ENCODE measurements at regions not wholly inside any gene's neighbourhood (a gene's known extent, or its start where the extent isn't known, plus 50 kb on each side); places are given as distances from the start of the nearest gene placed in this dataset.

GRCh38 chr2:200749631-200750322 is 61.9 kb upstream of the BZW1 start:
- ATAC-seq, result no peak
- no TSS peak for BruUV-seq (replicated peaks)
- Histone ChIP-seq H3K27me3 (ENCODE audit: control insufficient read depth, insufficient read depth, low read length) (no peaks in the 10 kb centered on the region), H3K4me1 (ENCODE audit: control insufficient read depth, insufficient read depth, low read length) (no peaks in the 10 kb centered on the region), H3K4me3 (ENCODE audit: low read depth in 2 of 2, low read length in 2 of 2) (no peak overlapping the region), H3K9me3 (ENCODE audit: control insufficient read depth, insufficient read depth, low read depth, low read length) (no peaks in the 10 kb centered on the region), H3K27ac (ENCODE audit: low read length) (no peak overlapping the region), H3K36me3 (ENCODE audit: control insufficient read depth, insufficient read depth, low read length) (no peaks in the 10 kb centered on the region)
- TF ChIP-seq TCF7L2 (IDR thresholded peaks at IDR 0.05; ENCODE audit: low read depth, low read length) (no peak), SIN3A (IDR thresholded peaks at IDR 0.05; ENCODE audit: borderline replicate concordance, insufficient read depth, low read depth, low read length) (no peak), POLR2AphosphoS5 (IDR thresholded peaks at IDR 0.05; ENCODE audit: low read depth, low read length) (no peak)
- TF ChIP-seq, protein P1, sequence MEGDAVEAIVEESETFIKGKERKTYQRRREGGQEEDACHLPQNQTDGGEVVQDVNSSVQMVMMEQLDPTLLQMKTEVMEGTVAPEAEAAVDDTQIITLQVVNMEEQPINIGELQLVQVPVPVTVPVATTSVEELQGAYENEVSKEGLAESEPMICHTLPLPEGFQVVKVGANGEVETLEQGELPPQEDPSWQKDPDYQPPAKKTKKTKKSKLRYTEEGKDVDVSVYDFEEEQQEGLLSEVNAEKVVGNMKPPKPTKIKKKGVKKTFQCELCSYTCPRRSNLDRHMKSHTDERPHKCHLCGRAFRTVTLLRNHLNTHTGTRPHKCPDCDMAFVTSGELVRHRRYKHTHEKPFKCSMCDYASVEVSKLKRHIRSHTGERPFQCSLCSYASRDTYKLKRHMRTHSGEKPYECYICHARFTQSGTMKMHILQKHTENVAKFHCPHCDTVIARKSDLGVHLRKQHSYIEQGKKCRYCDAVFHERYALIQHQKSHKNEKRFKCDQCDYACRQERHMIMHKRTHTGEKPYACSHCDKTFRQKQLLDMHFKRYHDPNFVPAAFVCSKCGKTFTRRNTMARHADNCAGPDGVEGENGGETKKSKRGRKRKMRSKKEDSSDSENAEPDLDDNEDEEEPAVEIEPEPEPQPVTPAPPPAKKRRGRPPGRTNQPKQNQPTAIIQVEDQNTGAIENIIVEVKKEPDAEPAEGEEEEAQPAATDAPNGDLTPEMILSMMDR (IDR thresholded peaks at IDR 0.05), result no peak
- TF ChIP-seq, protein P2, sequence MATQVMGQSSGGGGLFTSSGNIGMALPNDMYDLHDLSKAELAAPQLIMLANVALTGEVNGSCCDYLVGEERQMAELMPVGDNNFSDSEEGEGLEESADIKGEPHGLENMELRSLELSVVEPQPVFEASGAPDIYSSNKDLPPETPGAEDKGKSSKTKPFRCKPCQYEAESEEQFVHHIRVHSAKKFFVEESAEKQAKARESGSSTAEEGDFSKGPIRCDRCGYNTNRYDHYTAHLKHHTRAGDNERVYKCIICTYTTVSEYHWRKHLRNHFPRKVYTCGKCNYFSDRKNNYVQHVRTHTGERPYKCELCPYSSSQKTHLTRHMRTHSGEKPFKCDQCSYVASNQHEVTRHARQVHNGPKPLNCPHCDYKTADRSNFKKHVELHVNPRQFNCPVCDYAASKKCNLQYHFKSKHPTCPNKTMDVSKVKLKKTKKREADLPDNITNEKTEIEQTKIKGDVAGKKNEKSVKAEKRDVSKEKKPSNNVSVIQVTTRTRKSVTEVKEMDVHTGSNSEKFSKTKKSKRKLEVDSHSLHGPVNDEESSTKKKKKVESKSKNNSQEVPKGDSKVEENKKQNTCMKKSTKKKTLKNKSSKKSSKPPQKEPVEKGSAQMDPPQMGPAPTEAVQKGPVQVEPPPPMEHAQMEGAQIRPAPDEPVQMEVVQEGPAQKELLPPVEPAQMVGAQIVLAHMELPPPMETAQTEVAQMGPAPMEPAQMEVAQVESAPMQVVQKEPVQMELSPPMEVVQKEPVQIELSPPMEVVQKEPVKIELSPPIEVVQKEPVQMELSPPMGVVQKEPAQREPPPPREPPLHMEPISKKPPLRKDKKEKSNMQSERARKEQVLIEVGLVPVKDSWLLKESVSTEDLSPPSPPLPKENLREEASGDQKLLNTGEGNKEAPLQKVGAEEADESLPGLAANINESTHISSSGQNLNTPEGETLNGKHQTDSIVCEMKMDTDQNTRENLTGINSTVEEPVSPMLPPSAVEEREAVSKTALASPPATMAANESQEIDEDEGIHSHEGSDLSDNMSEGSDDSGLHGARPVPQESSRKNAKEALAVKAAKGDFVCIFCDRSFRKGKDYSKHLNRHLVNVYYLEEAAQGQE (IDR thresholded peaks at IDR 0.05; ENCODE audit: insufficient read depth in 1 of 2, low read depth in 2 of 2, low read length in 1 of 2), result no peak
- ChIA-PET CTCF (no interaction called here), POLR2A (interaction anchor here (0.6 kb wide), 1 partner anchor 649 kb away, joined by 4 read pairs; no protein-coding TSS in a partner anchor)
- intact Hi-C loops (cut with micrococcal nuclease; ENCODE audit: unreplicated experiment) (no loop called here), in situ Hi-C loops (cut with HindIII; ENCODE audit: low pct_unique_long_range_greater_than_20kb, low sequenced_read_pairs) (no loop called here)
- DNase-seq (ENCODE audit: low read depth, low spot score), result no peak

DNA sequence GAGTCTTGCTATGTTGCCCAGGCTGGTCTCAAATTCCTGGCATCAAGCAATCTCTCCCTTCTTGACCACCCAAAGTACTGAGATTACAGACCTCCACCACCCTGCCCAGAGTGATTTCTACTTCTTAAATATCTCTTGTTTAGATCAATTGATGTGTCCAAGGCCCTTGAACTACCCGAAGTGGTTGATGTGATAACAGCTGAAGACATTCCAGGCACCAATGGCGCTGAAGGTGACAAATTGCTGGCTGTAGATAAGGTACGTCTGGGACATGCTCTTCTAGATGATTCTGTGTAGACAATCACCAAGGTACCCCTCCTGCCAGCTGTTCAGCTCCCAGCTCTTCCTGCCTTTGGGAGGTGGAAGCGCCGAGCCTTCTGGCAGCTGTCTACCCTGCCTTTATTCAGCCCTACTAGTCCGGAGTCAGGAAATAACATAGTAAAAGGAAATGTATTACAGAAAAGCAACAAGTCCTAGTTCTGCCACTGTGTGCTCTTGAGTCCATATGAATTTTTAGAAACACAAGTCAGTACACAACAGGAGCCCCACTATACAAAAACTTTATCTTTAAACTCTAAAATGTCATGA is 61.3 kb upstream of the BZW1 start:
- Histone ChIP-seq H3K4me1 (ENCODE audit: control insufficient read depth, insufficient read depth, low read length) (no peaks in the 10 kb centered on the region), H3K9me3 (ENCODE audit: control insufficient read depth, insufficient read depth, low read depth, low read length) (no peaks in the 10 kb centered on the region), H3K27me3 (ENCODE audit: control insufficient read depth, insufficient read depth, low read length) (no peaks in the 10 kb centered on the region), H3K27ac (ENCODE audit: low read length) (no peak overlapping the region), H3K4me3 (ENCODE audit: low read depth in 2 of 2, low read length in 2 of 2) (no peak overlapping the region), H3K36me3 (ENCODE audit: control insufficient read depth, insufficient read depth, low read length) (no peaks in the 10 kb centered on the region)
- intact Hi-C loops (cut with micrococcal nuclease; ENCODE audit: unreplicated experiment) (no loop called here), in situ Hi-C loops (cut with HindIII; ENCODE audit: low pct_unique_long_range_greater_than_20kb, low sequenced_read_pairs) (no loop called here)
- TF ChIP-seq TCF7L2 (IDR thresholded peaks at IDR 0.05; ENCODE audit: low read depth, low read length), result no peak
- BruUV-seq (replicated peaks), result no TSS peak
- ChIA-PET POLR2A (no interaction called here), CTCF (no interaction called here)
- DNase-seq (ENCODE audit: low read depth, low spot score) (no peak), ATAC-seq (no peak)

DNA sequence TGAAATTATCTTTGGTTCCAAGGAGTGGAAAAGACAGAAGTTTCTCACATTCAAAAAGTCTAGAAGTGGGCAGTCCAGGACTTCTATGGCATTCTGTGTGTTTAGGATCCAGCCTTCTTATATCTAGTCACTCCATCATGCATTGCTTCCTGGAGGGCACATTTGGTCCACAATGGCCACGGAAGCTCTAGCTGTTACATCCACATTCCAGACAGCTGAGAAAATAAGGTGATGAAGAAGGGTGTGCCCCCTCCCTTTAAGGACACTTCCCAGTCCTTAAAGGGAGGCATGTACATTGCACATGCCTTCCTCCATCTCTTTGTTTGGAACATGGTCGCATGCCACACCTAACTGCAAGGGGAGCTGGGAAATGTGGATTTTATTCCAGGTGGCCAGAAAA is 59.9 kb upstream of the BZW1 start:
- Histone ChIP-seq H3K27ac (ENCODE audit: low read length) (no peak overlapping the region), H3K36me3 (ENCODE audit: control insufficient read depth, insufficient read depth, low read length) (no peaks in the 10 kb centered on the region), H3K4me1 (ENCODE audit: control insufficient read depth, insufficient read depth, low read length) (no peaks in the 10 kb centered on the region), H3K9me3 (ENCODE audit: control insufficient read depth, insufficient read depth, low read depth, low read length) (no peaks in the 10 kb centered on the region), H3K4me3 (ENCODE audit: low read depth in 2 of 2, low read length in 2 of 2) (no peak overlapping the region), H3K27me3 (ENCODE audit: control insufficient read depth, insufficient read depth, low read length) (no peaks in the 10 kb centered on the region)
- no TSS peak for BruUV-seq (replicated peaks)
- ATAC-seq, result no peak
- ChIA-PET POLR2A (no interaction called here), CTCF (no interaction called here)
- in situ Hi-C loops (cut with HindIII; ENCODE audit: low pct_unique_long_range_greater_than_20kb, low sequenced_read_pairs), result no loop called here
- intact Hi-C loops (cut with micrococcal nuclease; ENCODE audit: unreplicated experiment), result no loop called here
- no peak for DNase-seq (ENCODE audit: low read depth, low spot score)
- TF ChIP-seq, protein P2 (IDR thresholded peaks at IDR 0.05; ENCODE audit: insufficient read depth in 1 of 2, low read depth in 2 of 2, low read length in 1 of 2), result no peak
- TF ChIP-seq POLR2AphosphoS5 (IDR thresholded peaks at IDR 0.05; ENCODE audit: low read depth, low read length) (no peak), SIN3A (IDR thresholded peaks at IDR 0.05; ENCODE audit: borderline replicate concordance, insufficient read depth, low read depth, low read length) (no peak)
- TF ChIP-seq, protein P1 (IDR thresholded peaks at IDR 0.05), result no peak

Measured in Panc1 (cell line).